K562 (cell line): ENCODE measurements at regions not wholly inside any gene's neighbourhood (a gene's known extent, or its start where the extent isn't known, plus 50 kb on each side); places are given as distances from the start of the nearest gene placed in this dataset.

Source experiments
- ATAC-seq: fragments of 200-7000 bp; cut with Tn5 transposase; 3 replicates; pipeline ENCODE4 v1.9.1; 2020; ENCODE audit warnings: moderate library complexity
- BruUV-seq: library from RNA; stranded (reverse); fragments of 400-500 nt; replicated peaks from 2 replicates; lab custom pipeline; 2021; lab: Mats Ljungman, UMichigan
- CTCF ChIA-PET: fragments of 300-600 bp; formaldehyde crosslinking; extraction: SDS; loops from one replicate; lab custom pipeline; 2021; ENCODE audit warnings: low intra/inter-chr PET ratio; lab: Yijun Ruan, JAX
- POLR2A ChIA-PET: fragments of 300-600, 350-650 bp; sonication (Branson Sonifier 250); formaldehyde crosslinking; extraction: SDS; loops from one replicate; lab custom pipeline; 2021; ENCODE audit warnings: antibody characterized with exemption, inconsistent platforms; lab: Yijun Ruan, JAX
- DNase-seq, 4 experiments: peaks; one replicate each; pipeline versions ENCODE4 v3.0.0 to v3.0.0-alpha.2; 2011 to 2018; ENCODE audit warnings: low spot score in 3 of 4, mixed read lengths in 3 of 4; ENCODE audit errors: extremely low read depth in 1 of 4
- FAIRE-seq: peaks from 2 replicates; lab custom pipeline; 2011; peaks lifted over from hg19 to GRCh38; lab: Jason Lieb, UNC
- H2AFZ ChIP-seq: 2 replicates; pipeline ENCODE4 v1.6.0; 2011; ENCODE audit warnings: low read depth, low read length, control low read depth, inconsistent platforms
- H3K27ac ChIP-seq: fragments of 200-600 bp; 3 replicates; pipeline ENCODE4 v1.8.0; 2011; ENCODE audit warnings: low read depth, mild to moderate bottlenecking, control low read depth, inconsistent platforms, low read length, moderate library complexity, mixed read lengths; ENCODE audit errors: extremely low read depth
- H3K27me3 ChIP-seq, 2 experiments: fragments of 300-600 bp in 1 of 2; 2 replicates in 1 of 2; 3 replicates in 1 of 2; pipeline versions ENCODE4 v1.6.0 to v1.8.0; 2011; ENCODE audit warnings: inconsistent platforms in 2 of 2, low read length in 2 of 2, mild to moderate bottlenecking in 1 of 2, mixed read lengths in 1 of 2, moderate library complexity in 1 of 2; ENCODE audit not compliant: control insufficient read depth in 2 of 2, insufficient read depth in 2 of 2
- H3K36me3 ChIP-seq: fragments of 300-600 bp; 3 replicates; pipeline ENCODE4 v1.8.0; 2011; ENCODE audit warnings: mild to moderate bottlenecking, low read length, inconsistent platforms; ENCODE audit not compliant: control insufficient read depth, insufficient read depth
- H3K4me1 ChIP-seq, 2 experiments: fragments of 200-600 bp in 1 of 2; replicated peaks in 1 of 2; 2 replicates in 1 of 2; 3 replicates in 1 of 2; pipeline versions ENCODE4 v1.5.1 to v1.8.0; 2011; ENCODE audit warnings: inconsistent platforms in 2 of 2, low read length in 2 of 2, mild to moderate bottlenecking in 1 of 2, mixed read lengths in 1 of 2, moderate library complexity in 1 of 2; ENCODE audit not compliant: control insufficient read depth in 2 of 2, insufficient read depth in 2 of 2
- H3K4me2 ChIP-seq: 2 replicates; pipeline ENCODE4 v1.6.1; 2011; ENCODE audit warnings: low read length, control low read depth, inconsistent platforms, mixed read lengths; ENCODE audit not compliant: insufficient read depth
- H3K4me3 ChIP-seq: fragments of 200-600 bp; sonication (generic), shearing (Covaris generic); 2 replicates; pipeline ENCODE4 v1.5.1; 2016; ENCODE audit warnings: control low read depth, inconsistent platforms
- H3K79me2 ChIP-seq: fragments of 200-600 bp; 3 replicates; pipeline ENCODE4 v1.8.0; 2011; ENCODE audit warnings: low read length, inconsistent platforms; ENCODE audit not compliant: control insufficient read depth, insufficient read depth
- H3K9ac ChIP-seq, 2 experiments: 2 replicates each; pipeline versions ENCODE4 v1.6.0 to v1.6.1; 2011; ENCODE audit warnings: low read depth in 2 of 2, low read length in 2 of 2, control low read depth in 1 of 2, inconsistent platforms in 1 of 2, mild to moderate bottlenecking in 1 of 2, mixed read lengths in 1 of 2; ENCODE audit not compliant: insufficient read depth in 1 of 2
- H3K9me1 ChIP-seq: one replicate; pipeline ENCODE4 v1.6.0; 2011; ENCODE audit warnings: inconsistent platforms, mild to moderate bottlenecking, low read length, moderate library complexity; ENCODE audit not compliant: control insufficient read depth, insufficient read depth
- H3K9me3 ChIP-seq: replicated peaks from 2 replicates; pipeline ENCODE4 v1.5.1; 2011; ENCODE audit warnings: low read depth, low read length, inconsistent platforms; ENCODE audit not compliant: control insufficient read depth, insufficient read depth
- H4K20me1 ChIP-seq: replicated peaks from 2 replicates; pipeline ENCODE4 v1.6.1; 2011; ENCODE audit warnings: low read length, inconsistent platforms, mixed read lengths; ENCODE audit not compliant: control insufficient read depth, insufficient read depth
- ZBED1 ChIP-seq: IDR thresholded peaks from 2 replicates; pipeline ENCODE4 v1.6.1; 2014
- ZNF175 ChIP-seq: fragments of 200-800 bp; sonication (Bioruptor generic); IDR thresholded peaks from 2 replicates; pipeline ENCODE4 v1.6.1; 2016; ENCODE audit warnings: low read depth, mild to moderate bottlenecking, missing genetic modification characterization, missing compliant biosample characterization
- ZNF408 ChIP-seq: fragments of 250-450 bp; sonication (Bioruptor Pico); IDR thresholded peaks from 2 replicates; pipeline ENCODE4 v1.4.0; 2020; ENCODE audit warnings: low read depth, mild to moderate bottlenecking, moderate library complexity
- ZNF445 ChIP-seq: fragments of 250-450 bp; sonication (Bioruptor Pico); IDR thresholded peaks from 2 replicates; pipeline ENCODE4 v1.4.0; 2020; ENCODE audit warnings: low read depth, mild to moderate bottlenecking, moderate library complexity
- WGBS: fragments of 100-300 bp; shearing (Covaris generic); methylation state at CpG from one replicate; pipeline ENCODE4 v1.1.6; 2016; ENCODE audit warnings: low coverage, mixed read lengths; ENCODE audit not compliant: insufficient coverage; ENCODE audit errors: missing lambda C conversion rate; 5-methylcytosine and 5-hydroxymethylcytosine counted together
- in situ Hi-C: fragments of 300-500 bp; cut with MboI; formaldehyde crosslinking; loops from 4 replicates; pipeline ENCODE4 v1.15.0; 2018; ENCODE audit warnings: inconsistent platforms, mixed read lengths
- intact Hi-C: fragments of 100-400 bp; cut with micrococcal nuclease; formaldehyde crosslinking; loops from 2 replicates; pipeline ENCODE4 v1.14.2; 2022
- TF ChIP-seq, protein P1 (sequence below): sonication (generic); formaldehyde crosslinking; IDR thresholded peaks from 2 replicates; pipeline ENCODE4 v1.8.1; 2023; ENCODE audit warnings: mild to moderate bottlenecking, missing genetic modification reagents, moderate library complexity
- TF ChIP-seq, protein P2 (sequence below): fragments of 450-650 bp; formaldehyde crosslinking; IDR thresholded peaks from 2 replicates; pipeline ENCODE4 v1.4.0; 2022; ENCODE audit warnings: mild to moderate bottlenecking, moderate library complexity

DNA sequence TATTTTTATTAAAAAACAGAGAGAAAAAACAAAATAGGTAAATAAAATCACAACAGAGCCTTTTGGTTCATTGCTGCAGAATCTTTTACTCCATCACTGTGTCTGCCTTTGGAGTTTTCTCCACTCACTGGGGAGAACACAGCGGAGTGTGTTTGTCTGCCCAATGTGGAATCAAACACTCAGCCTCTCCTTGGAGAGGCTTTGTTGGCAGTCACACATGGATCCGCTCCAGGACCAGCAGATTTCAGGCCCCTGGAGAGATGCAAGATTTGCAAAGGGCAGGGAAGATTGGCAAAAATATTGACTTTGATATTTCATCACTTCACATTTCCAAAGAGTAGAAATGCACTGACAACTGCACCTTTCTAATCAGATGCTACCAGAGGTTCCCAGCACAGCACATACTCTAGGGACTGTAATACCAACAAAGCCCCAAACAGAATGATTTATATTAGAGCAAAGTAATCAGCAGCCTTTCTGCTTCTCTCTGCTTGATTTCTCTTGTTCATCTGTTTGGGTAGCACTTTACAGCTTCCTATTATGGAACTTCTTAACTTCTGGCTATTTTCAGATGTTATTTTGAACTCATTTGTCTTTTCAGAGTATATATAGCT lies 1898.8 kb upstream of the PIK3C3 start:
- H3K4me2 ChIP-seq = no peak overlapping the region
- H3K9ac ChIP-seq = no peak overlapping the region
- H3K27me3 ChIP-seq = no peaks in the 10 kb centered on the region
- no peak overlapping the region for H3K27ac ChIP-seq
- DNase-seq = no peak
- ATAC-seq = no peak
- H2AFZ ChIP-seq = no peak overlapping the region
- no peak for FAIRE-seq
- no peaks in the 10 kb centered on the region for H3K36me3 ChIP-seq
- H3K9me1 ChIP-seq = no peaks in the 10 kb centered on the region
- no peaks in the 10 kb centered on the region for H3K79me2 ChIP-seq
- WGBS = 6% methylated on average over 2 of the region's 2 CpGs
- H3K9me3 ChIP-seq = peaks cover 3% of the 10 kb centered on the region; the same call in 1 of the 2 replicates
- intact Hi-C loops (loop anchor here (10.0 kb wide), 1 partner anchor 81 kb away; no protein-coding TSS in a partner anchor), in situ Hi-C loops (no loop called here)
- ChIA-PET CTCF (no interaction called here), POLR2A (no interaction called here)
- no peaks in the 10 kb centered on the region for H4K20me1 ChIP-seq
- BruUV-seq = no TSS peak
- TF ChIP-seq ZNF175 (CRISPR knock-in tag) = no peak
- H3K4me1 ChIP-seq = no peaks in the 10 kb centered on the region
- no peak overlapping the region for H3K4me3 ChIP-seq

DNA sequence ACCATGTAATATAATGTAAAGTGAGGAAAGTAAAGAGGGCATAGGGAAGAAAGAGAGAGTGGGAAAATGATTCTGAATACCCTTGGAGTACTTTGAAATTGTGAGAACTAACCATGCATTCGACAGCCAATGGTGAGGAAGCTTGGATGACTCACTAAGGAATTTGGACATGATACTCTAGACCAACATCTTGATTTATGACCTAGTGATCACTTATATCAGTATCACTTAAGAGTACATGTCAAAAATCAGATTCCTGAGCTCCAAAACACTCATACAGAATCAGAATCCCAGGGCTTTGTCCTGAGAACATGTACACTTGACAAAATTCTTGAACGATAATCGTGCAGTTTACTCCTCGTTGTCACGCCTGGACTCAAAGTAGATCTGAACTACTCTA lies 1899.8 kb upstream of the PIK3C3 start:
- Histone ChIP-seq H3K79me2 (no peaks in the 10 kb centered on the region), H3K9ac (no peak overlapping the region), H3K9me3 (peaks cover 3% of the 10 kb centered on the region; the same call in 1 of the 2 replicates), H3K27me3 (no peaks in the 10 kb centered on the region), H3K4me3 (no peak overlapping the region), H3K9me1 (no peaks in the 10 kb centered on the region), H2AFZ (no peak overlapping the region), H3K36me3 (no peaks in the 10 kb centered on the region), H3K4me1 (no peaks in the 10 kb centered on the region), H4K20me1 (no peaks in the 10 kb centered on the region), H3K27ac (no peak overlapping the region), H3K4me2 (no peak overlapping the region)
- DNase-seq = no peak
- ChIA-PET CTCF (no interaction called here), POLR2A (no interaction called here)
- 3% methylated on average over 5 of the region's 5 CpGs for WGBS
- in situ Hi-C loops (no loop called here), intact Hi-C loops (loop anchor here (10.0 kb wide), 1 partner anchor 80 kb away; no protein-coding TSS in a partner anchor)
- ATAC-seq = no peak
- BruUV-seq = no TSS peak
- TF ChIP-seq, protein P1, sequence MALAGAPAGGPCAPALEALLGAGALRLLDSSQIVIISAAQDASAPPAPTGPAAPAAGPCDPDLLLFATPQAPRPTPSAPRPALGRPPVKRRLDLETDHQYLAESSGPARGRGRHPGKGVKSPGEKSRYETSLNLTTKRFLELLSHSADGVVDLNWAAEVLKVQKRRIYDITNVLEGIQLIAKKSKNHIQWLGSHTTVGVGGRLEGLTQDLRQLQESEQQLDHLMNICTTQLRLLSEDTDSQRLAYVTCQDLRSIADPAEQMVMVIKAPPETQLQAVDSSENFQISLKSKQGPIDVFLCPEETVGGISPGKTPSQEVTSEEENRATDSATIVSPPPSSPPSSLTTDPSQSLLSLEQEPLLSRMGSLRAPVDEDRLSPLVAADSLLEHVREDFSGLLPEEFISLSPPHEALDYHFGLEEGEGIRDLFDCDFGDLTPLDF (CRISPR knock-in tag) = no peak
- TF ChIP-seq, protein P2, sequence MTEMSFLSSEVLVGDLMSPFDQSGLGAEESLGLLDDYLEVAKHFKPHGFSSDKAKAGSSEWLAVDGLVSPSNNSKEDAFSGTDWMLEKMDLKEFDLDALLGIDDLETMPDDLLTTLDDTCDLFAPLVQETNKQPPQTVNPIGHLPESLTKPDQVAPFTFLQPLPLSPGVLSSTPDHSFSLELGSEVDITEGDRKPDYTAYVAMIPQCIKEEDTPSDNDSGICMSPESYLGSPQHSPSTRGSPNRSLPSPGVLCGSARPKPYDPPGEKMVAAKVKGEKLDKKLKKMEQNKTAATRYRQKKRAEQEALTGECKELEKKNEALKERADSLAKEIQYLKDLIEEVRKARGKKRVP (CRISPR knock-in tag) = no peak
- TF ChIP-seq ZNF408 (no peak), ZNF445 (CRISPR knock-in tag) (no peak), ZBED1 (no peak)
- FAIRE-seq = no peak
